Inflammatory macrophage treated with lipopolysaccharide for 1 hour (primary cell): ENCODE measurements at regions not wholly inside any gene's neighbourhood (a gene's known extent, or its start where the extent isn't known, plus 50 kb on each side); places are given as distances from the start of the nearest gene placed in this dataset.

ENCODE experiments used
- DNase-seq, 2 donors: peaks; one replicate each; pipeline ENCODE4 v3.0.0-alpha.2; 2020 to 2022

GRCh38 chr6:126091466-126091865 is 105.1 kb downstream of the TRMT11 start:
- DNase-seq: no peak

- DNase-seq: no peak
Observed at GRCh38 chr6:126093108-126093507, 106.8 kb downstream of the TRMT11 start.

GRCh38 chr6:126094411-126094810 is 108.1 kb downstream of the TRMT11 start:
- DNase-seq: no peak

- DNase-seq: no peak
Observed at GRCh38 chr6:126100386-126100785, 114.0 kb downstream of the TRMT11 start.

- no peak for DNase-seq
Observed at GRCh38 chr6:126102358-126102757, 116.0 kb downstream of the TRMT11 start.

GRCh38 chr6:126103993-126104392 is 117.7 kb downstream of the TRMT11 start:
- no peak for DNase-seq

- DNase-seq: no peak
Observed at GRCh38 chr6:126107475-126108166, 121.3 kb downstream of the TRMT11 start.

- DNase-seq: no peak
Observed at GRCh38 chr6:126110512-126111270, 124.4 kb downstream of the TRMT11 start.

GRCh38 chr6:126111327-126111726 is 125.0 kb downstream of the TRMT11 start:
- no peak for DNase-seq

GRCh38 chr6:126112171-126112632 is 125.9 kb downstream of the TRMT11 start:
- DNase-seq: no peak

- no peak for DNase-seq
Observed at GRCh38 chr6:126113261-126113660, 126.9 kb downstream of the TRMT11 start.

- DNase-seq: no peak
Observed at GRCh38 chr6:126117251-126117650, 130.9 kb downstream of the TRMT11 start.

GRCh38 chr6:126118058-126118755 is 131.9 kb downstream of the TRMT11 start:
- DNase-seq: no peak

GRCh38 chr6:126118936-126119335 is 132.6 kb downstream of the TRMT11 start:
- no peak for DNase-seq

- no peak for DNase-seq
Observed at GRCh38 chr6:126123226-126123625, 136.9 kb downstream of the TRMT11 start.

GRCh38 chr6:126127659-126128058 is 141.3 kb downstream of the TRMT11 start:
- no peak for DNase-seq

- DNase-seq: no peak
Observed at GRCh38 chr6:126131246-126131645, 144.9 kb downstream of the TRMT11 start.

- no peak for DNase-seq
Observed at GRCh38 chr6:126133984-126134383, 147.6 kb downstream of the TRMT11 start.

GRCh38 chr6:126134491-126134890 is 148.2 kb downstream of the TRMT11 start:
- DNase-seq: no peak

GRCh38 chr6:126140015-126140414 is 153.7 kb downstream of the TRMT11 start:
- DNase-seq: no peak

GRCh38 chr6:126143761-126144251 is 157.5 kb downstream of the TRMT11 start:
- DNase-seq: no peak

- no peak for DNase-seq
Observed at GRCh38 chr6:126145351-126145750, 159.0 kb downstream of the TRMT11 start.

GRCh38 chr6:126147291-126147815 is 161.0 kb downstream of the TRMT11 start:
- DNase-seq: no peak
